Pancreas (tissue), 10 donors: ENCODE measurements at regions not wholly inside any gene's neighbourhood (a gene's known extent, or its start where the extent isn't known, plus 50 kb on each side); places are given as distances from the start of the nearest gene placed in this dataset.

Experiments
- ATAC-seq, 4 donors: fragments of 200-7000 bp; cut with Tn5 transposase; one replicate each; pipeline versions ENCODE4 v1.8.0 to v1.9.1; 2020; ENCODE audit warnings: mild to moderate bottlenecking in 4 of 4, moderate library complexity in 4 of 4
- DNase-seq, 6 donors: peaks; one replicate each; pipeline ENCODE4 v3.0.0-alpha.2; 2020
- FAIRE-seq: peaks from 2 replicates; lab custom pipeline; 2012; peaks lifted over from hg19 to GRCh38; lab: Jason Lieb, UNC
- H3K27ac ChIP-seq, 4 donors: fragments of 200-600 bp; sonication (generic); 1 replicate in 3 of 4; 2 replicates in 1 of 4; pipeline versions ENCODE4 v1.5.0 to v1.8.0; 2020
- H3K27me3 ChIP-seq, 4 donors: fragments of 200-600 bp; one replicate each; pipeline ENCODE4 v1.8.0; 2021
- H3K36me3 ChIP-seq, 3 donors: fragments of 200-600 bp; sonication (generic) in 1 of 3; one replicate each; pipeline versions ENCODE4 v1.5.0 to v1.8.0; 2020 to 2021
- H3K4me1 ChIP-seq, 3 donors: fragments of 200-600 bp; one replicate each; pipeline ENCODE4 v1.8.0; 2021
- H3K4me3 ChIP-seq, 4 donors: fragments of 200-600 bp; sonication (generic) in 2 of 4; one replicate each; pipeline versions ENCODE4 v1.5.0 to v1.8.0; 2020 to 2021
- H3K9me3 ChIP-seq, 4 donors: fragments of 200-600 bp; one replicate each; pipeline ENCODE4 v1.8.0; 2021
- CTCF ChIP-seq, 4 donors: fragments of 200-600 bp; sonication (generic) in 3 of 4; IDR thresholded peaks; one replicate each; pipeline versions ENCODE4 v1.5.0 to v1.8.0; 2021; ENCODE audit warnings: antibody characterized with exemption in 4 of 4
- WGBS, 2 donors: extraction: QIAGEN DNeasy Blood & Tissue Kit; methylation state at CpG; one replicate each; pipeline ENCODE4 v1.1.7; 2013; 5-methylcytosine and 5-hydroxymethylcytosine counted together
- intact Hi-C, 3 donors: fragments of 100-400 bp; cut with DNase I; formaldehyde crosslinking; loops; one replicate each; pipeline versions ENCODE4 v1.11.1 to v1.14.2; 2022
- donor health status: healthy with polysubstance abuse.
- donor health status: DM: no; HTN: no; CAD: no; lungs with moderate emphysema.
- donor health status: DM: no; HTN: no; CAD: no.
- donor health status: control.
- donor health status: control.
- donor health status: Bipolar disorder and iron deficiency.
- donor health status: DM: yes; HTN: yes; CAD: no.
- donor health status: DM: no; HTN: no; CAD: no.
- donor health status: DM: no; HTN: no; CAD: no.
- donor health status: DM: yes; HTN: yes; CAD: no.

- Histone ChIP-seq H3K27me3 (no peaks in the 10 kb centered on the region), H3K9me3 (no peaks in the 10 kb centered on the region), H3K4me3 (no peak overlapping the region), H3K27ac (no peak overlapping the region), H3K36me3 (no peaks in the 10 kb centered on the region), H3K4me1 (peaks cover 0 to 6% (median 0%) of the 10 kb centered on the region in 3 donors)
- DNase-seq (no peak), FAIRE-seq (no peak), ATAC-seq (no peak)
- no peak for TF ChIP-seq CTCF (IDR thresholded peaks at IDR 0.05)
- intact Hi-C loops: no loop called here
- 69 to 83% methylated on average over 3 of the region's 3 CpGs for WGBS, 2 donors
Observed at GRCh38 chr3:102081572-102082289, 232.4 kb downstream of the NFKBIZ start.

- Histone ChIP-seq H3K27ac (no peak overlapping the region), H3K9me3 (no peaks in the 10 kb centered on the region), H3K4me3 (no peak overlapping the region), H3K36me3 (no peaks in the 10 kb centered on the region), H3K27me3 (no peaks in the 10 kb centered on the region), H3K4me1 (peaks cover 0 to 6% (median 0%) of the 10 kb centered on the region in 3 donors)
- no peak for TF ChIP-seq CTCF (IDR thresholded peaks at IDR 0.05)
- DNase-seq: no peak
- intact Hi-C loops: no loop called here
- 49 to 57% methylated on average over 2 of the region's 2 CpGs for WGBS, 2 donors
- no peak for ATAC-seq
- FAIRE-seq: no peak
Observed at GRCh38 chr3:102083473-102083872, 234.2 kb downstream of the NFKBIZ start.

- peak in 1 of 4 donors; percentile 17 for ATAC-seq
- no peak overlapping the region for H3K27ac ChIP-seq
- peaks cover 0 to 2% (median 0%) of the 10 kb centered on the region in 3 donors for H3K4me1 ChIP-seq
- no peak for DNase-seq
- H3K27me3 ChIP-seq: no peaks in the 10 kb centered on the region
- intact Hi-C loops: no loop called here
- no peaks in the 10 kb centered on the region for H3K36me3 ChIP-seq
- FAIRE-seq: no peak
- no peak overlapping the region for H3K4me3 ChIP-seq
- TF ChIP-seq CTCF (IDR thresholded peaks at IDR 0.05): no peak
- no peaks in the 10 kb centered on the region for H3K9me3 ChIP-seq
- WGBS, 2 donors: 58 to 65% methylated on average over 3 of the region's 3 CpGs
Observed at GRCh38 chr3:102084006-102084405, 234.7 kb downstream of the NFKBIZ start.

- no peaks in the 10 kb centered on the region for H3K9me3 ChIP-seq
- ATAC-seq: no peak
- H3K4me3 ChIP-seq: no peak overlapping the region
- H3K27ac ChIP-seq: no peak overlapping the region
- TF ChIP-seq CTCF (IDR thresholded peaks at IDR 0.05): no peak
- FAIRE-seq: no peak
- H3K4me1 ChIP-seq: no peaks in the 10 kb centered on the region
- DNase-seq: no peak
- WGBS, 2 donors: 89 to 90% methylated on average over 3 of the region's 3 CpGs
- H3K36me3 ChIP-seq: no peaks in the 10 kb centered on the region
- no peaks in the 10 kb centered on the region for H3K27me3 ChIP-seq
- intact Hi-C loops: no loop called here
Observed at GRCh38 chr3:102084704-102085103, 235.4 kb downstream of the NFKBIZ start.

GRCh38 chr3:102085431-102086176, 236.3 kb downstream of the NFKBIZ start:
- Histone ChIP-seq H3K4me3 (no peak overlapping the region), H3K27ac (no peak overlapping the region), H3K36me3 (no peaks in the 10 kb centered on the region), H3K9me3 (no peaks in the 10 kb centered on the region), H3K4me1 (no peaks in the 10 kb centered on the region), H3K27me3 (no peaks in the 10 kb centered on the region)
- FAIRE-seq (no peak), DNase-seq (no peak), ATAC-seq (no peak)
- WGBS, 2 donors: 60 to 68% methylated on average over 3 of the region's 3 CpGs
- intact Hi-C loops: no loop called here
- no peak for TF ChIP-seq CTCF (IDR thresholded peaks at IDR 0.05)
